Kidney epithelial cell (primary cell): ENCODE measurements at regions not wholly inside any gene's neighbourhood (a gene's known extent, or its start where the extent isn't known, plus 50 kb on each side); places are given as distances from the start of the nearest gene placed in this dataset.
"Not testable (repeated sequence)": the region's sequence is repeated elsewhere in the genome, so short reads cannot be mapped to it uniquely, and the experiment has no call there.

Source experiments
- DNase-seq: peaks from one replicate; pipeline ENCODE4 v3.0.0-alpha.2; 2010; ENCODE audit warnings: low read depth
- H3K27me3 ChIP-seq: 2 replicates; pipeline ENCODE4 v1.6.0; 2011; ENCODE audit warnings: low read length; ENCODE audit not compliant: control insufficient read depth, insufficient read depth
- H3K36me3 ChIP-seq: 2 replicates; pipeline ENCODE4 v1.5.1; 2011; ENCODE audit warnings: low read length; ENCODE audit not compliant: control insufficient read depth, insufficient read depth
- H3K4me3 ChIP-seq: 2 replicates; pipeline ENCODE4 v1.5.1; 2011; ENCODE audit warnings: low read depth, mild to moderate bottlenecking, control low read depth, low read length
- TF ChIP-seq, protein P1 (sequence below): IDR thresholded peaks from 2 replicates; pipeline ENCODE4 v1.5.1; 2011; ENCODE audit warnings: mild to moderate bottlenecking, moderate library complexity, low read length, control low read depth, inconsistent platforms; ENCODE audit not compliant: insufficient read depth, poor library complexity, severe bottlenecking

DNA sequence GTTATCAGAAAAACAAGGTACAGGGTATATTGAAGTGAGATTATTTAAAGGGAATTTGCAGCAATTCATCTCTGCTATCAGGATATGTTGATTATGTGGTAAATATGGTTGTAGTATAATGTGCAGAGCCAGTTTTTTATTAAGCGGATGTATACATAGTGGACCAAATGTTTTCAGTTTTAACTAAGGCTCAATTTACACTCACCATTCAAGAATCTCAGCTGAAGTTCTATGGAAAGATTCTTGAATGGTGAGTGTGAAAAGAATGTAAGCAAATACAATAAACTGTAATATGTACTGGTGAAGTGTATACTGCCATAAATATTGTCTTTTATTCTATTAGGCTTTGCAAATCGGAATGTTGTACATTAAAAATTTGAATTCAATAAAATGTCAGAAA, 895.9 kb upstream of the CDH10 start:
- DNase-seq: no peak
- Histone ChIP-seq H3K4me3 (no peak overlapping the region), H3K27me3 (no peaks in the 10 kb centered on the region), H3K36me3 (no peaks in the 10 kb centered on the region)
- TF ChIP-seq, protein P1, sequence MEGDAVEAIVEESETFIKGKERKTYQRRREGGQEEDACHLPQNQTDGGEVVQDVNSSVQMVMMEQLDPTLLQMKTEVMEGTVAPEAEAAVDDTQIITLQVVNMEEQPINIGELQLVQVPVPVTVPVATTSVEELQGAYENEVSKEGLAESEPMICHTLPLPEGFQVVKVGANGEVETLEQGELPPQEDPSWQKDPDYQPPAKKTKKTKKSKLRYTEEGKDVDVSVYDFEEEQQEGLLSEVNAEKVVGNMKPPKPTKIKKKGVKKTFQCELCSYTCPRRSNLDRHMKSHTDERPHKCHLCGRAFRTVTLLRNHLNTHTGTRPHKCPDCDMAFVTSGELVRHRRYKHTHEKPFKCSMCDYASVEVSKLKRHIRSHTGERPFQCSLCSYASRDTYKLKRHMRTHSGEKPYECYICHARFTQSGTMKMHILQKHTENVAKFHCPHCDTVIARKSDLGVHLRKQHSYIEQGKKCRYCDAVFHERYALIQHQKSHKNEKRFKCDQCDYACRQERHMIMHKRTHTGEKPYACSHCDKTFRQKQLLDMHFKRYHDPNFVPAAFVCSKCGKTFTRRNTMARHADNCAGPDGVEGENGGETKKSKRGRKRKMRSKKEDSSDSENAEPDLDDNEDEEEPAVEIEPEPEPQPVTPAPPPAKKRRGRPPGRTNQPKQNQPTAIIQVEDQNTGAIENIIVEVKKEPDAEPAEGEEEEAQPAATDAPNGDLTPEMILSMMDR: no peak

- TF ChIP-seq, protein P1: no peak
- DNase-seq: no peak
- H3K27me3 ChIP-seq: no peaks in the 10 kb centered on the region
- H3K4me3 ChIP-seq: no peak overlapping the region
- no peaks in the 10 kb centered on the region for H3K36me3 ChIP-seq
Measured at GRCh38 chr5:25539536-25539935, 894.8 kb upstream of the CDH10 start.

DNA sequence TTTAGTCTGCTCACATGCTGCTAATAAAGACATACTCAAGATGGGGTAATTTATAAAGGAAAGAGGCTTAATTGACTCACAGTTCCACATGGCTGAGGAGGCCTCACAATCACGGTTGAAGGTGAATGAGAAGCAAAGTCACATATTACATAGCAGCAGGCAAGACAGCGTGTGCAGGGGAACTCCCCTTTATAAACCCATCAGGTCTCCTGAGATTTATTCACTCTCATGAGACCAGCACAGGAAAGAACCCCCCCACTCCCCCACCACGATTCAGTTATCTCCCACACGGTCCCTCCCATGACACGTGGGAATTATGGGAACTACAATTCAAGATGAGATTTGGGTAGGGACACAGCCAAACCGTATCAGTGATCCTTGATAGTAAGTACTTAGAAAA, 891.7 kb upstream of the CDH10 start:
- not testable (repeated sequence) for H3K36me3 ChIP-seq, H3K4me3 ChIP-seq, DNase-seq, H3K27me3 ChIP-seq

GRCh38 chr5:25516141-25516540, 871.4 kb upstream of the CDH10 start:
- no peaks in the 10 kb centered on the region for H3K36me3 ChIP-seq
- DNase-seq: no peak
- no peak overlapping the region for H3K4me3 ChIP-seq
- TF ChIP-seq, protein P1: no peak
- no peaks in the 10 kb centered on the region for H3K27me3 ChIP-seq

GRCh38 chr5:25515525-25515924, 870.7 kb upstream of the CDH10 start:
- Histone ChIP-seq H3K4me3 (no peak overlapping the region), H3K27me3 (no peaks in the 10 kb centered on the region), H3K36me3 (no peaks in the 10 kb centered on the region)
- DNase-seq: no peak
- TF ChIP-seq, protein P1: no peak

GRCh38 chr5:25510692-25511091, 865.9 kb upstream of the CDH10 start:
- H3K4me3 ChIP-seq, H3K27me3 ChIP-seq, DNase-seq, H3K36me3 ChIP-seq: not testable (repeated sequence)

- not testable (repeated sequence) for DNase-seq, H3K36me3 ChIP-seq, H3K27me3 ChIP-seq, H3K4me3 ChIP-seq
Measured at GRCh38 chr5:25508011-25508410, 863.2 kb upstream of the CDH10 start.
